ENCODE measurements at regions not wholly inside any gene's neighbourhood (a gene's known extent, or its start where the extent isn't known, plus 50 kb on each side); places are given as distances from the start of the nearest gene placed in this dataset.

GRCh38 chr5:123827811-123828210, 315.8 kb downstream of the CSNK1G3 start:
- TF ChIP-seq CTCF (IDR thresholded peaks at IDR 0.05) (no peak), POLR2AphosphoS5 (IDR thresholded peaks at IDR 0.05) (no peak)

All from stomach (tissue), 4 donors.